AG09319 (cell line): ENCODE measurements at regions not wholly inside any gene's neighbourhood (a gene's known extent, or its start where the extent isn't known, plus 50 kb on each side); places are given as distances from the start of the nearest gene placed in this dataset.
"Not testable (repeated sequence)": the region's sequence is repeated elsewhere in the genome, so short reads cannot be mapped to it uniquely, and the experiment has no call there.

ENCODE experiments used
- DNase-seq: peaks from one replicate; pipeline ENCODE4 v3.0.0-alpha.2; 2010; ENCODE audit warnings: low read depth; ENCODE audit errors: extremely low read depth
- TF ChIP-seq, protein P1 (sequence below): IDR thresholded peaks from 2 replicates; pipeline ENCODE4 v1.5.1; 2011; ENCODE audit warnings: low read depth, mild to moderate bottlenecking, inconsistent platforms, low read length, moderate library complexity

DNA sequence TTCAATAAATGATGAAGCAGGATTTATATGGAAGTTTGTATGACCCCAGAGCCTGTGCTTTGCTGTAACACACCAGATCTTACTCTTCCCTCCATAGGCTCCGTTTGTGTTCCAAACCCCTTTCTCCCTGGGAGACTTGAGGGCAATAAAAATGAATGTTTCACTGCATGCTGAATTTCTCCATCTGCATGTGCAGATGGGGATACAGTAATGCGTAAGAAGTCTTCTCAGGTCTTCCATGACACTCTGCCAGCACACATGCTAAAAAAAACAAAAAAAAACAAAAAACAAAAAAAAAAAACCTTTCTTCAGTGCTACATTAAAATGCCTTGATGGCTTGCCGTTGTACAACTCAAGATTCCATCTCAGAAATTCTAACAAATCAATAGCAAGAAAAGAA lies 170.2 kb upstream of the ANKFN1 start:
- no peak for DNase-seq
- TF ChIP-seq, protein P1, sequence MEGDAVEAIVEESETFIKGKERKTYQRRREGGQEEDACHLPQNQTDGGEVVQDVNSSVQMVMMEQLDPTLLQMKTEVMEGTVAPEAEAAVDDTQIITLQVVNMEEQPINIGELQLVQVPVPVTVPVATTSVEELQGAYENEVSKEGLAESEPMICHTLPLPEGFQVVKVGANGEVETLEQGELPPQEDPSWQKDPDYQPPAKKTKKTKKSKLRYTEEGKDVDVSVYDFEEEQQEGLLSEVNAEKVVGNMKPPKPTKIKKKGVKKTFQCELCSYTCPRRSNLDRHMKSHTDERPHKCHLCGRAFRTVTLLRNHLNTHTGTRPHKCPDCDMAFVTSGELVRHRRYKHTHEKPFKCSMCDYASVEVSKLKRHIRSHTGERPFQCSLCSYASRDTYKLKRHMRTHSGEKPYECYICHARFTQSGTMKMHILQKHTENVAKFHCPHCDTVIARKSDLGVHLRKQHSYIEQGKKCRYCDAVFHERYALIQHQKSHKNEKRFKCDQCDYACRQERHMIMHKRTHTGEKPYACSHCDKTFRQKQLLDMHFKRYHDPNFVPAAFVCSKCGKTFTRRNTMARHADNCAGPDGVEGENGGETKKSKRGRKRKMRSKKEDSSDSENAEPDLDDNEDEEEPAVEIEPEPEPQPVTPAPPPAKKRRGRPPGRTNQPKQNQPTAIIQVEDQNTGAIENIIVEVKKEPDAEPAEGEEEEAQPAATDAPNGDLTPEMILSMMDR: no peak

GRCh38 chr17:55986817-55987216 lies 166.5 kb upstream of the ANKFN1 start:
- TF ChIP-seq, protein P1: no peak
- DNase-seq: no peak

GRCh38 chr17:55988861-55989260 lies 164.4 kb upstream of the ANKFN1 start:
- TF ChIP-seq, protein P1: no peak
- no peak for DNase-seq

DNA sequence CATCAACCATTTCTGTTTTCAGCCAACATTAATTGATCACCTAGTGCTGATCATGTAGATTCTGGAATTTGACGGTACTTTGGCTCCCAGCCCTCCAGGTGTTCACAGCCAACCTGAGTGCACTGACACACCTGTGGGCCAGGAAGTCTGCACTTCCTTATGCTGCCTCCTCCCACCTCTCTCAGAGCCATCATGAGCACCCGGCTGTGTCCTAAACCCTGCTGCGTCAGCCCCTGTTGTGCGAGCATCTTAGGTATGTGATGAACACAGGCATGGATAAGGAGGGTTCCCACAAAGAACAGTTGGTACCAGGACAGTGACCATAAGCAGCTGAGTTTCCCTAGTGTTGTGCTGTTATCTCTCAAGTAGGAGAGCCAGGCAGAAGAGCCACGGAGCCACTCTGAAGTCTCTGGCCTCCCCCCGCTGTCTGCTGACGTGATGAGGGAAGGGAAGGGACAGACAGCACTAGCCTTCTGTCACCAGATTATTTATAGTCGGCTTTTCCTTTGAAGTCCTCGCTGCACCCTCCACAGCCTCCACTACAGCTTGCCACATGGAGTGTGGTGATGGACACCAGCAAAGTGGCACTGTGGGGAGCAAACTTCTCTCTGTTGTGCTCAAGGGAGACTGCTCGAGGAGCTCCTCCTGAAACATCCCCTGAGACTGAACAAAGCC lies 162.8 kb upstream of the ANKFN1 start:
- TF ChIP-seq, protein P1: no peak
- DNase-seq: no peak

DNA sequence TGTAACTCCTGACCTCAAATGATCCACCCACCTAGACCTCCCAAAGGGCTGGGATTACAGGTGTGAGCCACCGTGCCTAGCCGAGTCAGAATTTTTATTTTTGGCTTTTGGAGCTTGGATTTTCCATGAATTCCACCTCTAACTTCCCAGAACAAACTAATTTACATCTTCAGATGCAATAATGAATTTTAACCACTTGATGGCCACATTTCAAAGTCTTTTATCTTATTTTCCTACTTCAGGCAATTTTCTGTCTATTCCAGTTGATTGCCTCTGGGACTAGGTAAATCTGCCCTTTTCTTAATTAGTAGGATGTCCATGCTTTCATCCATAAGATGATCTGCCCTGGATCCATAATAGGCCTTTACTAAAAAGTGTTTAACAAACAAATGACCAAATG lies 156.4 kb upstream of the ANKFN1 start:
- DNase-seq: no peak
- TF ChIP-seq, protein P1: peak; percentile 18

DNA sequence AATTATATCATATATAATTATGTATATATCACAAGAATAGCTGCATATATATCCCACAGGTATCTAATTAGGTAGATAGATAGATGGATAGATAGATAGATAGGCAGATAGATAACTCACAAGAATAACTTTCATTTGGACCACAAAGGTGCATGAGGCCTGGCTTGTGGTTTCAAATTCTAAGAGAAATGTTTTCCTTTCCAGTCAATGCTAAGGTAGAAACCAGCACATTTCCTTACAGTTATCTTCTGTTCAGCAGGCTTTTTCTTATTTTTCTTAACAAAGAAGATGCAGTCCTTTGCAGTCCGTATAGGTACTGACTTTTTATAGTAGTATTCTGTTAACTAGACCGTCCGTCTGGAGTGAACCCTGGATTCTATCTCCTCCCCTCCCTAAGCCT lies 152.9 kb upstream of the ANKFN1 start:
- TF ChIP-seq, protein P1: no peak

GRCh38 chr17:56002656-56003055 lies 150.6 kb upstream of the ANKFN1 start:
- DNase-seq: not testable (repeated sequence)

More for the DNA sequence above, 152.9 kb upstream of the ANKFN1 start:
- DNase-seq: no peak
